ENCODE measurements at regions not wholly inside any gene's neighbourhood (a gene's known extent, or its start where the extent isn't known, plus 50 kb on each side); places are given as distances from the start of the nearest gene placed in this dataset.

GRCh38 chr21:43312751-43313169 is 114.2 kb downstream of the SIK1 start:
- TF ChIP-seq CTCF (conservative IDR thresholded peaks at IDR 0.05; ENCODE audit: low read length) (no peak), EZH2phosphoT487 (IDR thresholded peaks at IDR 0.05; ENCODE audit: borderline replicate concordance, low read depth, low read length) (no peak)
